CD4-positive, alpha-beta T cell treated with Interleukin-17A for 1 hour (primary cell): ENCODE measurements at regions not wholly inside any gene's neighbourhood (a gene's known extent, or its start where the extent isn't known, plus 50 kb on each side); places are given as distances from the start of the nearest gene placed in this dataset.

ENCODE experiments used
- DNase-seq: peaks from one replicate; pipeline ENCODE4 v3.0.0-alpha.2; 2020

DNA sequence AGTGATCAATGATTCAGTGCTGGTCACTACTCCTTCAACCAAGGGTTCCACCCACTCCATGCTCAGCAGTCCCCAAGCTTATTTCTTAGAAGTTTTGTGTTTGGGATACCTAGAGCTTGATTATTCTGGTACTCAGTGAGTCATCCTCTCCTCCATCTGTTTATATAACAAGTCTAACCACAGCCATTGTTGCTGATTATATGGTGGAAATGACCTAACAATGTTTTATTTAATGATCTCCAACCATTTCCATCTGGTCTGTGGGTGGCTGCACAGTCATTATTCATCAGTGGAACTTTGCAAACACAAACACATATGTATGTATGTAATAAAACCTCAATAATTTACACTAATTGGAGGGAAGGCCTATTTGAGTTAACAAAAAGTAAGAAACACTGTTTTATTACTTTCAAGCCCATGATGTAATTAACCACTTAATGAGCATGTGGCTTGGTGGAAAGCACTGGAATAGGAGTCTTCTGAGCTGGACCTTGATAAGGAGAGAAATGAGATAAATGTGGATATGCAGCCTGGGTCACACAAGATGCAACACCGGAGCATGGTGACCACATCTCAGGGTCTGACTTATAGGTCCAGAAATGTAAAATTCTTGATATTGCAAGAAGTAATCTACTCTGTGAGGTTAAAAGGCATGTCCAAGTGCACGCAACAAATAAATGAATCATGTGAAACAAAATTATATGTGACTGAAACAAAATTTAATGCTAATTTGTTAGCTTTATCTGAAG is 99.0 kb upstream of the WLS start:
- no peak for DNase-seq

DNA sequence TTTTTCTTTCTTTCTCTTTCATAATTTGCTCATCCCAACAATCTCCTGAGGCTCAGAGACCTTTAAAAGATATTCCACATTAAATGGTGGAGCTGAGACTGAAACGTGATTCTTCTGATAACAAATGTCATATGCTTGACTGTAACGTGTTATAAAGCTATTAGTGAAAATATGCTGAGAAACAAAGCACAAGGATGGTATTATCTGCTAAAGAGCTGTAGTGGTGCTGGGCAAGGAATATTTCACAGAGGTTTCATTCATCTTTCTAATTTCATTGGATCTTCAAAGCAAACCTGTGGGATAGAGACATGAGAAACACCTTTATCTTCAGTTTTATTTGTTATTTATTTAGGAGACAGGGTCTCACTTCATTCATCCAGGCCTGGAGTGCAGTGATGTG is 98.1 kb upstream of the WLS start:
- no peak for DNase-seq

DNA sequence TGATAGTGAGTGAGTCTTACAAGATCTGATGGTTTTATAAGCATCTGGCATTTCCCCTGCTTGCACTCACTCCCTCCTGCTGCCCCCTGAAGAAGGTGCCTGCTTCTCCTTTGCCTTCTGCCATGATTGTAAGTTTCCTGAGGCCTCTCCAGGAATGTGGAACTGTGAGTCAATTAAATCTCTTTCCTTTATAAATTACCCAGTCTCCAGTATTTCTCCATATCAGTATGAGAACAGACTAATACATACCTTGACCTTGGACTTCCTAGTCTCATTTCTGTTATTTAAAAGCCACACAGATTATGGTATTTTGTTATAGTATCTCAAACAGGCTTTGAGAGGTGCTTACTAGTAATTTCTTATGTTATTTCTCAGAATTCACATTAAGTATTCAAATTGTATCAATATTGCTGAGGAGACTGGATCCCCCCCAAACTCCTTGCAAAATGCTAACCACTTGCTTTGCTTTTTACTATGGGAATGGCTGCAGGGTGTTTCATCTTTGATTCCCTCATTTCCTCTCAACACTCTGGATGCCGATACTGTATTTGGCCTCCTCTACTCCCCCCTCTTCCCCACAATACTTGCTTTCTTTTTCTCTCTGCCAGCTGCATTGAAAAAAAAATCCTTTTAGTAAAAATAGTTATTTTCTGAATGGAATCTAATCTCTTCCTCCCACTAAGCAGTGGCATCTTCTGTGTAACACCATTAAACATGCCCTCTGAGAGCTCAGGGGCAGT is 96.9 kb upstream of the WLS start:
- no peak for DNase-seq

DNA sequence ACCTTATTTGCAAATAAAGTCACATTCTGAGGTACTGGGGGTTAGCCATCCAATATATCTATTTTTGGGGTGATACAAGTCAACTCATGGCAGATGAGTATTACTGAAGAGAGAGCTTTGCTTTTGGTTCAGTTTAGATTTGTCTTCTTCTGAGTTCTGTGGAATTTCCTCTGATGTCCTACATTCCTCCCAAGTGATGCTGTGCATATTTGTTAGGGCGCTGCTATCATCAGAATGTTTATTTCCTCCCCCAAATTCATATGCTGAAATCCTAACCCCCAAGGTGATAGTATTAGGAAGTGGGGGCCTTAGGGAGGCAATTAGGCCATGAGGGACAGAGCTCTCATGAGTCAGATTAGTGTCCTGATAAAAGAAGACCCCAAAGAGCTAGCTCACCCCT is 96.2 kb upstream of the WLS start:
- no peak for DNase-seq

DNA sequence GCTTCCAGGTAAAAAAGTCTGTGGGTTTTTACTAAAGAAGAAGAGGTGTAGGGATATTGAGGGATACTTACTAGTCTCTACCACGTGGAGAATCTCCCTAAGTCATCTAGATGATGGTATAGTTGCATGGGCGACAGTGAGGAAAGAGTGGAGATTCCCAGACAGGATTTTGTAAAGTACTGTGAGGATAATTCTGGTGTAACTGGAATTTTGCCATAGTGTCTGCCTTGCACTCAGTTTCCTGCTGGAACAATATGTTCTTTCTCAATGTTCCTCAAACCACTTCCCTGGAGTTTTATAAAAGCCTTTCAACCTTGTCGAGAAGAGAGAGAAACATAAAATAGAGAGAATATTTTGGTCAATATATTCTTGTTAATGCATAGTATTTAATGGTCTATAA is 95.1 kb upstream of the WLS start:
- no peak for DNase-seq

DNA sequence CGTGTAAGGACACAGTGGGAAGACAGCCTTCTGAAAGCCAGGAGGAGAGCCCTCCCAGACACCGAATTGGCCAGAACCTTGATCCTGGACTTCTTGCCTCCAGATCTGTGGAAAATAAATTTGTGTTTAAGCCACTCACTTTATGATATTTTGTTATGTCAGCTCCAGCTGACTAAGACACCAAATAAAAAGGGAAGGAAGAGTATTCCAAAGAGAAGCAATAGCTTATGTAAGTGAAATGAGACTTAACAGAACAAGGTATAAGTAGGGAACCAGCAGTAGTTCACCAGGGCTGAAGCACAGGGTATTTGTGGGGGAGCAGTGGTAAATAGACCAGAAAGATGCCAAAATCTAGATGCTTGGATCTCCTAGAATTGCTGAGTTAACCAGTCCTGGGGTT is 94.2 kb upstream of the WLS start:
- no peak for DNase-seq

DNA sequence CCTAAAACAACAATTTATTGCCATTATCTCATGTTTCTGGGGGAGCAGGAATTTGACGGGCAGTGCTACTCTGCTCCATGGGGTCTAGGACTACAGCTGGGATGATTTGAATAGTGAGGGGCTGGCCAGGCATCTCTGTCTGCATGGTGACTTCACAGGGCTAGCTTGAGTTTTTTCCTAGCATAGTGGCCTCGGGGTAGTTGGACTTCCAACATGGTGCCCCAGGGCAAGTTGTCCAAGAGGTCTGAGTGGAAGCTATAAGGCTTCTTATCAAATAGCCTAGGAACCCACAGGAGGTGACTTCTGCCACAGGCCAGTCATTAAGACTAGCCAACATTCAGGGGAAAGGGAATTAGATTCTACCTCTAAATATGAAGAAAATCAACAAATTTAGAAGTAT is 92.0 kb upstream of the WLS start:
- no peak for DNase-seq

DNA sequence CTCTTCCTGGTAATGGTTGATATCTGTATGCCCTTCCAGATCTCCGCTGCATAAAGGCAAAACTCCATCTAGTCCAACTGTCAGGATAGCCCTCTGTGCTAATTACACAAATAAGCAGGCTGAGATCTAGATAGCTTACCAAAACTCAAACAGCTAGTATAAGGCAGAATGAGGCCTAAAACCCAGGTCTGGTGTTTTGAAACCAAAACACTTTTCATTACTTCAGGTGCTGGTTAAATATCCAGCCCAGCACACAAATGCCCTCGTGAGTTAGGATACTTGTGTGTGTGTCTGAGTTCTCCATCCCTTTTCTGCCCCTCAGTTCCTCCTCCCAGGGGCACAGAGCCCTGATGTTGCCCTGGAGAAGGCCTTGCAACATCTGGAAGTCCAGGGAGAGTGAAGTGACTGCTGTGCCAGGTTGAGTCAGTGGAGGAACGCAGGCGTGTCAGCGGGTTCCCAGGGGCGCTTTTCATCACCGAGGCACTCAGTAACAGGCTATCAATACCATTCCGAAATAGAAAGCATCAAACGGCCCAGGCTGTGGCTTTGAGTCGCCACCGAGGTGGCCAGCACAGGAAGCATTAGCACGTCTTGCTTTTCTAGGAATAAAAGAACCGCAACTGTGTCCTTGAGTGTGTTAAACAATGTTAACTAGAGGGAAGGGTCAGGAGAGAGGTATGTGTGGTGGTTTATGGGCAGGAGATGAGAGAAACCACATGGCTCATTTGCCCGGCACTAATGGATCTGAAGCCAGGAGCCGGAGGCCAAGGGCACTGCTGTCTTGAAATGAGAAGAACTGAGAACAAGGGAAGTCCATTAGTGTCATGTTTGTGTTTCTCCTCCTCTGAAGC is 90.7 kb upstream of the WLS start:
- DNase-seq, result no peak

DNA sequence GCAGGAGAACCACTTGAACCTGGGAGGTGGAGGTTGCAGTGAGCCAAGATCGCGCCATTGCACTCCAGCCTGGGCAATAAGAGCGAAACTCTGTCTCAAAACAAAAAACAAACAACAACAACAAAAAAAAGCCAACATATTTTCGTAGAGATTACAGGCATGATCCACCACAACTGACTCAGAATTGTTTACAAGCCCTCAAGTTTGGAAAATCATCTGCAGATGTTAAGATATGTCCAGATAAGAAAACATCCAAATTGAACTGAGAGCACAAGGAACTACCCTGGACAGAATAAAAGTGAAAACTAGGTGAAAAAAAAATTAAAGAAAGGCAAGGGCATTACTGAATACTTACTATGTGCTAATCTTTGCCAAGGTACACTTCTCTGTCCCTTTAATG is 89.8 kb upstream of the WLS start:
- no peak for DNase-seq

DNA sequence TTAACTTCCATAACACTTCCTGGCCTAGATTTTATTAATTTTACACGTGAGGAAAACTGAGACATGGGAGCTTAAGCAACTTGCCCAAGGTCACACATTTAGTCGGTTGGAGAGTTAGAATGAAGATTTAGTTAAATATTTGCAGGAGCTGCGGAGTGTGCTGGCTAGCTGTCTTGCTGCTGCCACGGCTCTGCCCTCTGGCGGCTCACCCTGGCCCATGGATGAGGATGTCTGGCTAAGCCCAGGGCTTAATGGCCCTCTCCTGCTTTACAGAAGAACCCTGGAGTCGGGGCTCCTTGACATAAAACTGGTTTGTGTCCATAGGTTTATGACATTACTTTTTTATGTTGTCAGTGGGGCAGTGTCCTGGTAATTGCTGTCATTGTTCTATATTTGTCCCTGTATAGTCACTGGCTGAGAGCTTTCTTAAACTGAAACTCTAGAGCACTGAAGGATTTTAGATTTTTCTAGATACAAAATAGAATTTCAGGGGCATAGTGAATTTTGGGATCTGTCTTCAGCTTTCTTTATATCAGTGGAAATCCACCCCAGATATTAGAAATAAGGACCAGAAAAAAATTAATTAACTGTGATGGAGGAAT is 88.9 kb upstream of the WLS start:
- no peak for DNase-seq

DNA sequence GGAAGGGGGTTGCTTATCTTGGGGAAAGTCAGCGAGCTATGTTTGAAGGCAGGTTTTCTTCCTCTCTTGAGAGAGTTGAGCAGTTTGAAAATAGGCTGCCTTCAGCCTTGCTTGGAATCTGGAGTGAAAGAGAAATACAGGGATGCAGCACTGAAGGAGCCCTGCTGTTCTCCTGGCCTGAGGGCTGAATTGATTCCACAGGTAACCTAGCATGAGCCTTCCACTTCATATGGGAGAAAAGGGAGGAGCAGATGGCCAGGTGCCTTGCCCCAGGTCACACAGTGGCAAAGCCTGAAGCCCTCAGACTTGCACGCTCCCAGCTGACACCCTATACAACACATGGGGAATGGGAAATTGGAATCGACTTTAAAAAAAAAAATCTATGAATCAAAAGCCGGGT is 88.0 kb upstream of the WLS start:
- DNase-seq, result no peak

DNA sequence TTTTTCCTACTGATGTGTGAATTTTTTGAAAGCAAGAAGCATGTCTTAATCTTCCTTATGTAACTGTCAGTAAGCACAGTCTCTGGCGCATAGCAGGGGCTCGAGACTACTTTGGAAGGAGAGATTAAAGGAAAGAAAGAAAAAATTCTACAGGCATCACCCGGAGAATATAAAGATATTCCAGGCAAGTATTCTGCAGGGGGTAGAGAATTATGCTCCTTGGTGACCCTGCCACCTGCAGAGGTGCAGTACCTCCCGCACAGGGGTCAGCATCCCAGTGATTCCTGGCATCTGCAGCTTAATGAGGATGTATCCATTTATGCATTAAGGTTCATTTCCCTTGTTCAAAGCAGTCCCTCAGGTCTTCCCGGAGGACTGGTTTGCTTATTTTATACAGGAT is 87.6 kb upstream of the WLS start:
- no peak for DNase-seq

DNA sequence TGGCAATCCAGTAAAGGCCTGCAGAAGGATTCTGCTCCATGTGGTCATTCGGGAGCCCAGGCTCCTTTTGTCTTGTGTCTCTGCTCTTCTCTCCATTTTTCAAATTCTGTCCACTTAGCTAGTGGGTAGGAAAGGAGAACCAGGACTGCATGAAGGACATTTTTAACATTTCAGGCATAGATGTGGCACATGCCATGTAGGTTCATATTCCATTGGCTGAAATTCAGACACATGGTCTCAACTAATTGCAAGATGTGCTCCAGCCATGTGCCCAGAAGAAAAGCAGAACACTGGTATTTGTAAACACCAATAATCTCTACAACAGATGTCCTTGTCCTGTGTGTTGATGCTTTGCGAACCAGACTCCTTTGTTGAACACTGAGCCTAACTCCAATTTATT is 85.2 kb upstream of the WLS start:
- no peak for DNase-seq

DNA sequence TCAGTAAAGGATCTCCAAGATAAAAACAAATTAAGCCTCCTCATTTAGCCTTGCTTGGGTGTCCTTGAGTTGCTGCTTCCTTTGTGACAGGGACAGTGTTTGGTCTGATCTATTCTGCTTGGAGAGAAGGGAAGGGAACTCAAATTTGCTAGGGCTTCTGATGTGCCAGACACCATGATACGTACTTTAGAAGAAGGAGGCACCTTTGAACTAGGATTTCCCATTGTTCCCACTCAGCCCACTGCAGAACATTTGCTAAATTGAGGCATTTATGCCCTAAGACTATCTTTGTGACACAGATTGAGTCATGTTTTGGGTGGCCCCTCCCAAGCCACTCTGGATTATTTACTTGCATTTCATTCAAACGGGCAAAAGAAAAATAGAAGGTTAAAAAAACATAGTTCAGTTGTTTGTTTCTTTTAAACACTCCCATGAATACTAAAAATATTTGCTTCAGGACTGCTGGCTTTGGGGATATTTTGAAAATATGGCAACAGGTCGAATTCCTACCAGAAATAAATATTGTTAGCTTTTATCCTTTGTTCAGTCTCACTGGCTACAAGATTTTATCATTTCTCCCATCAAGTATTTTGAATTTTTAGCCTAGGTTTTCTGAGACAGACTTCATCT is 81.9 kb upstream of the WLS start:
- no peak for DNase-seq

DNA sequence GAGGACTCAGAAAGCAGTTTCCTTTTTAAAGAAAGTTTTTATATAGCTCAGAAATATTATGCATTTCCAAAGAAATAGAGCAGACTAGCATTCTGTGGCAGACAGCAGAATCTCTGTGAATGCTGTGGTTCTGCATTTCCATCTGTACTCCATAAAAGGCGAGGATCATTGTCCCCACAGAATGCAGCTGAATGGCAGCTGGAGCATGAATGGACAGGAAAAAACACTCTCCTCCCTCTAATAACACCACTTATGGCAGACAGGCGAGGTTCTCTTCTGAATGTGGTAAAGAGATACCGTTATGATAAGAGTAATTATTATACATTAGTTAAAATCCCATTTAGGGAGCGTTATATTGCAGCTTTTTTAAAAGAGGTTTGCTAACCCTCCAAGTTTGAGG is 81.4 kb upstream of the WLS start:
- DNase-seq, result no peak

DNA sequence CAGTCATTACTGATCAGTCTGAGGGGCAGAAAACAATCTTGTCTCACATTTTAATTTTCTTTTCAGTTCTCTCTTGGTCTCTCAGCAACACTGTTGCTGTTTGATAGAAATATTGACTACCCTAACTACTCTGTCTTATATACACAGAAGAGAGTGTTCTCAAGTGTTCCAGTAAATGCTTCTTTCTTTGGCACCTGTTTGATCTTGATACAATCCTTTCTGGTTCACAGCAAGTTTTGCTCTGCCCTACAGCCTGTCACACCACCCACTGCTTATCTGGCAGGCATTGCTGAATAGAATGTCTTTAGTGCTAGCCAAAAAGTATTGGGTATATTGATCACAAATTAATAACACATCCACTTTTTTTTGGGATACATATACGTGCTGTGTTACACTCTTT is 75.7 kb upstream of the WLS start:
- no peak for DNase-seq

DNA sequence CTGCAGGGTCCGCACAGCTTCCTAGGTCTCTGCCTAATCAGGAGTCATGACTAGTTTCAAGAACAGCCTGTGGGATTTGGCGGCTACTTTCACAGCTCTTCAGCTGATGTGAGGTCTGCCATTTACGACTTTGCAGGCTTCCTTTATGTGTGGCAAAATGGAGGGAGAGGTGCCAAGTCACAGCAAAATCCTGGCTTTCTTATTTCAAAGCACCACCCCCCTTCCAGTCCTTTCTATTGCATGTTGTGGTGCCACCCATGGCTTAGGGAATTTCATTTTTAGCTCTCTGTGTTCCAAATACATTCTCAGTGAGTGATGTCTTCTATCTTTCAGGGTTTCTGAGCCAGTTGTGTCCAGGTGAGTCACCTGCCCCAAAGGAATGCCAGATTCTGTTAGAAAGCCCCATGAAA is 75.1 kb upstream of the WLS start:
- DNase-seq, result no peak

DNA sequence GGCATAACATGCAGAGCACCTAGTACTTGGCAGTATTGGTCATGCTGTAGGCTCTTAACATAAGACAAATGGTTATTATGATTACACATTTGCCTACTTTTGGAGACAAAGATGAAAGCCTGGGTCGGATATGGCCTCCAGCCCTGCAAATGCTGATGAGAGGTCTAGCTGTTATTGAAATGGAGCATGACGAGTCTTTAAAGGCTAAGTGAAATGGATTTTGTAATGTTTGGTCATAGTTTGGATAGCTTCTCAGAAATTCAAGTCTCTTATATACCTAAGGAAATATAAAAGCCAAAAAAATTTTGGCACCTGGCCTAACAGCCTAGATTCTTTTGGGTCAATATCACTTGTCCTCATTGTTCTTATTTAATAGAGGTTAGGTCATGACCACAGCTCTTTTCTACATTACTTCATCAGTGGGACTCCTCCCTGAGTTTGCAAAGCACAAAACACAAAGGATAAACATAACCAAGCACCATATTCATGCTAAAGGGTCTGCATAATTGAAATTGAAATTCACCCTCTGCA is 69.2 kb upstream of the WLS start:
- DNase-seq, result no peak

DNA sequence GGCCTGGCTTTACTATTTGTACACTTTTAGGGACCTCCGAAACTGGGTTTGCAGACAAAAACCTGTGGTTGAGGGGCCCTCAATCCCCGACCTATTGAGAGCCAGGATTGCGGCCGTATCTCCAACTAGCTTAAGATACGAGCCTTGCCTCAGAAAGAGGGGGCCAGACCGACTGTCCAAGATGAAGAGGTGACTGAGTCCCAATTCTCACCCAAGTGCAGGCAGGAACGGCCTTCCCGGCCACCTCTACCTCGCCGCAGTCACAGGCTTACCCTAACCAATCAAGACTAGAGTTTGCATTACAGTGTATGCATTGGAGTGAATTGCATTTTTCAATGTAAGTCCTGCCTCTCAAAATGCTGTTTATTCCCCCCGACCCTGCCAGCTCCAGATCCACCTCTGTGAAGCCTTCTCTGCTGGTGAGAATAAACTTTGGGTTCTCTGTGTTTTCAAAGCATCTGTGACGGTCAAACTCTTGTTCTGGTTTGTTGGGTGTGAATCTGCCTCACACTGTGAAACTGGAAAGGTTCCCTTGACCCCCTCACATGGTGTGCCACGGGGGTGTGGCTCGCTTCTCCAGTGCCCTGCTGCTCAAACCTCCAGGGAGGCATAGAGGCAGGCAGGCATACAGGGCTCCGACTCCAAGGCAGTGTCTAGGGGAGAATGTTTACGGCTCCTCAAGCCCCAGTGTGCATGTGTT is 62.2 kb upstream of the WLS start:
- no peak for DNase-seq

DNA sequence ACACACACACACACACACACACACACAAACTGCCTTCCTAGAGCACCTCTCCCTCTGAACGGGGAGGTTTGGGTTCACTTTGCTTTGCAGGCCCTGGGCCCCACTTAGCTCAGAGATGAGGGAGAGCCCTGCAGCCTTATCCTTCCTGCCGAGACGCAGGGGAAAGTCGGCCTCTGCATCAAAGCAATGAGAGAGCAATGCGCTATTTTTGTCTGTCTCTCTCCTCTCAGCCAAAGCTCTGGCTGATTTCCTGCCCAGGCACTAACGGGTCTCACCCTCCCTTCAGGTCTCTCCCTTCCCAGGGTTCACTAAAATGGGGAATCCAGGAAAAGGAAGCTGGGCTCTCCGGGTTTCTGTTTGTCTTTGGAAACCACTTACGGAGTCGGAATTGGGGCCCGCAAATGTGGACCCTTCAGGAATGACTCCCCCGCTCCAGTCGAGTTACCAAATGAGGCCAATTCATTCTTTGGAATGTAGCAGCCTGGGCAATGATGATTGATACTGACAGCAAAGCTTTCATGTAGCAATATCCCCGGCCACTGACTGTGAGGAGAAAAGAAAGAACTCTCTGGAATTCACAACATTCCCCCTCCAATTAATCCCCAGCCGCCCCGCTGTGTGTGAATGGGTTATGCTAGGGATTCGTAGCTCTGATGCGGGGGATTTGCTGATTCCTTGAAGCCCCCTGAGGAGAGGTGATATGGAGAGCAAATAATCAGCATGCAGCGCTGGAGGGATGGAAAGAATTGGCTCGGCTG is 61.5 kb upstream of the WLS start:
- no peak for DNase-seq

DNA sequence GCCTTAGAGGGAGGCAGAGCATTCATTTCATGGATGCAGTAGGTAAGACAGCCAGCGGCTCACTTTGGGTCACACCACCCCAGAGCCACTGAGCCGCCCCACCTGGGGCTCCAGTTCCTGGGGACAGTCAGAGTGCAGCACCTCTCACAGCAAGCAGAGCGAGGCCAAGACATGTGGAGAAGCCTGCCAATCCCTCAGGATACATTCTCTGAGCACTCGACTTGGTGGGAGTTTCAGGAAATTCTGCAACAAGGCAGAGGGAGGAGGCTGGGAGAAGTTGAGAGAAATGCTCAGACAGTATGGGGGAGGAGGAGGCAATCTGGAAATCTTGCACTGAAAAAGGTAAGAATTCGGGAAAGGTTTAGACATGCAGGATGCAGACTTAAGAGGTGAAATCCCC is 60.8 kb upstream of the WLS start:
- DNase-seq, result no peak
